ENCODE measurements at regions not wholly inside any gene's neighbourhood (a gene's known extent, or its start where the extent isn't known, plus 50 kb on each side); places are given as distances from the start of the nearest gene placed in this dataset.

DNA sequence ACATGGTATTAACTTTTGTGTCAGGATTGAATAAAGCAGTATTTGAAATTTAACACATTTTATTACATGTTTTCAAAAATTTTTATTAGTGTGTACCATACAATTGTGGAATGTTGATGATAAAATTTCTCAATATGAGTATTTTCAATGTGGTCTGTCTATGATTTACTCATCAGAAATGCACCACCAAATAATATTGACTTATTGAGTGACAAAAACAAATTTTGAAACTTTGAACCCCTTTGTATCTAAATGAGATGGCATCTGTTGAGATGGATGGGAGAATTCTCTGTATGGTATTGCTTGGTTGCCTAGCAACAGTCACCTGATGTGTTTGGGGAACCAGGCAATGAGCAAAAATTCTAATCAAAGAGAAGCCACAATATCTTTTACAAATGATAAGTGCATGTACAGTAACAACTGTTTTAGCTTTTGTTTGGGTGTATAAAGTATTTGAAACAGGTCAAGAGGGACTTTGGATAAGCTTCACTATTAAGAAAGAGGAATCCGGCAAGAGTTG lies 400.1 kb downstream of the CCDC85A start:
- DNase-seq (ENCODE audit: unreplicated experiment) = no peak
- no peak overlapping the region for H3K4me3 Mint-ChIP-seq (ENCODE audit: unreplicated experiment)
- ChIA-PET POLR2A (no interaction called here), CTCF (no interaction called here)
- intact Hi-C loops (cut with micrococcal nuclease) = no loop called here
- BruUV-seq (replicated peaks) = no TSS peak
- H3K36me3 Mint-ChIP-seq (ENCODE audit: insufficient read depth, unreplicated experiment) = no peaks in the 10 kb centered on the region
- TF ChIP-seq, protein P1, sequence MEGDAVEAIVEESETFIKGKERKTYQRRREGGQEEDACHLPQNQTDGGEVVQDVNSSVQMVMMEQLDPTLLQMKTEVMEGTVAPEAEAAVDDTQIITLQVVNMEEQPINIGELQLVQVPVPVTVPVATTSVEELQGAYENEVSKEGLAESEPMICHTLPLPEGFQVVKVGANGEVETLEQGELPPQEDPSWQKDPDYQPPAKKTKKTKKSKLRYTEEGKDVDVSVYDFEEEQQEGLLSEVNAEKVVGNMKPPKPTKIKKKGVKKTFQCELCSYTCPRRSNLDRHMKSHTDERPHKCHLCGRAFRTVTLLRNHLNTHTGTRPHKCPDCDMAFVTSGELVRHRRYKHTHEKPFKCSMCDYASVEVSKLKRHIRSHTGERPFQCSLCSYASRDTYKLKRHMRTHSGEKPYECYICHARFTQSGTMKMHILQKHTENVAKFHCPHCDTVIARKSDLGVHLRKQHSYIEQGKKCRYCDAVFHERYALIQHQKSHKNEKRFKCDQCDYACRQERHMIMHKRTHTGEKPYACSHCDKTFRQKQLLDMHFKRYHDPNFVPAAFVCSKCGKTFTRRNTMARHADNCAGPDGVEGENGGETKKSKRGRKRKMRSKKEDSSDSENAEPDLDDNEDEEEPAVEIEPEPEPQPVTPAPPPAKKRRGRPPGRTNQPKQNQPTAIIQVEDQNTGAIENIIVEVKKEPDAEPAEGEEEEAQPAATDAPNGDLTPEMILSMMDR (IDR thresholded peaks at IDR 0.05; ENCODE audit: unreplicated experiment) = no peak
- H3K9me3 Mint-ChIP-seq (ENCODE audit: unreplicated experiment) = no peaks in the 10 kb centered on the region
- H3K27ac Mint-ChIP-seq (ENCODE audit: low read depth, unreplicated experiment) = no peak overlapping the region
- H3K27me3 Mint-ChIP-seq (ENCODE audit: insufficient read depth, unreplicated experiment) = no peaks in the 10 kb centered on the region
- H3K4me1 Mint-ChIP-seq (ENCODE audit: insufficient read depth, unreplicated experiment) = peaks cover 15% of the 10 kb centered on the region

DNA sequence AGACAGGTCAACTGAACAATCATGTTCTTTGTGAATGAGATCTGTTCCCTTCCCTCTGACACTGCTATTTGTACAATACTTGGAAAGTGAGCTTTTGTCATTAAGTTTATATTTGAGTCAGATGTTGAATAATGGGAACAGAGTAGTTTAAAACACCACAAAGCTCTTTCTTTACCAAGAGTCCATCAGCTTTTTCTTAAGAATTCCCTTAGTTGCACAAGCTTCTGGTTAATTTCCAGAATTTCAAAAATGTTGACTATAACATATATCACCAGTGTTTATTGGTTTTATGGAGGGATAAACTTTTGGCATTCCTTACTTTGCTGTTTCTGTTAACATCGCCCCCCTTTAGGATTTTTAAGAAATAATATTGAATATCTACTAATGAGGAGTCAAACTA lies 403.7 kb downstream of the CCDC85A start:
- TF ChIP-seq, protein P1 (IDR thresholded peaks at IDR 0.05; ENCODE audit: unreplicated experiment) = no peak
- H3K4me1 Mint-ChIP-seq (ENCODE audit: insufficient read depth, unreplicated experiment) = peaks cover 4% of the 10 kb centered on the region
- no peak overlapping the region for H3K27ac Mint-ChIP-seq (ENCODE audit: low read depth, unreplicated experiment)
- BruUV-seq (replicated peaks) = no TSS peak
- H3K4me3 Mint-ChIP-seq (ENCODE audit: unreplicated experiment) = no peak overlapping the region
- POLR2A ChIA-PET = no interaction called here
- no peak for DNase-seq (ENCODE audit: unreplicated experiment)
- no peaks in the 10 kb centered on the region for H3K36me3 Mint-ChIP-seq (ENCODE audit: insufficient read depth, unreplicated experiment)
- no peaks in the 10 kb centered on the region for H3K9me3 Mint-ChIP-seq (ENCODE audit: unreplicated experiment)
- no peaks in the 10 kb centered on the region for H3K27me3 Mint-ChIP-seq (ENCODE audit: insufficient read depth, unreplicated experiment)
- intact Hi-C loops (cut with micrococcal nuclease) = no loop called here
- CTCF ChIA-PET = interaction anchor here (0.5 to 0.6 kb wide), 2 partner anchors 78 to 471 kb away, joined by 3 to 4 read pairs; no protein-coding TSS in a partner anchor

GRCh38 chr2:56589194-56589593 lies 405.4 kb downstream of the CCDC85A start:
- H3K4me1 Mint-ChIP-seq (ENCODE audit: insufficient read depth, unreplicated experiment) = peaks cover 14% of the 10 kb centered on the region
- peak; percentile 24 for DNase-seq (ENCODE audit: unreplicated experiment)
- no peaks in the 10 kb centered on the region for H3K36me3 Mint-ChIP-seq (ENCODE audit: insufficient read depth, unreplicated experiment)
- BruUV-seq (replicated peaks) = no TSS peak
- no peaks in the 10 kb centered on the region for H3K27me3 Mint-ChIP-seq (ENCODE audit: insufficient read depth, unreplicated experiment)
- intact Hi-C loops (cut with micrococcal nuclease) = no loop called here
- no peaks in the 10 kb centered on the region for H3K9me3 Mint-ChIP-seq (ENCODE audit: unreplicated experiment)
- no peak overlapping the region for H3K4me3 Mint-ChIP-seq (ENCODE audit: unreplicated experiment)
- ChIA-PET CTCF (no interaction called here), POLR2A (no interaction called here)
- H3K27ac Mint-ChIP-seq (ENCODE audit: low read depth, unreplicated experiment) = no peak overlapping the region
- TF ChIP-seq, protein P1 (IDR thresholded peaks at IDR 0.05; ENCODE audit: unreplicated experiment) = no peak

- H3K4me1 Mint-ChIP-seq (ENCODE audit: insufficient read depth, unreplicated experiment) = peaks cover 14% of the 10 kb centered on the region
- H3K36me3 Mint-ChIP-seq (ENCODE audit: insufficient read depth, unreplicated experiment) = no peaks in the 10 kb centered on the region
- intact Hi-C loops (cut with micrococcal nuclease) = no loop called here
- DNase-seq (ENCODE audit: unreplicated experiment) = no peak
- H3K27ac Mint-ChIP-seq (ENCODE audit: low read depth, unreplicated experiment) = no peak overlapping the region
- TF ChIP-seq, protein P1 (IDR thresholded peaks at IDR 0.05; ENCODE audit: unreplicated experiment) = no peak
- no peaks in the 10 kb centered on the region for H3K27me3 Mint-ChIP-seq (ENCODE audit: insufficient read depth, unreplicated experiment)
- H3K9me3 Mint-ChIP-seq (ENCODE audit: unreplicated experiment) = no peaks in the 10 kb centered on the region
- no peak overlapping the region for H3K4me3 Mint-ChIP-seq (ENCODE audit: unreplicated experiment)
- POLR2A ChIA-PET = interaction anchor here (0.8 kb wide), 1 partner anchor 11 kb away, joined by 3 read pairs; no protein-coding TSS in a partner anchor
- CTCF ChIA-PET = interaction anchor here (0.6 to 0.7 kb wide), 2 partner anchors 61 to 142 kb away, joined by 3 read pairs; no protein-coding TSS in a partner anchor
- no TSS peak for BruUV-seq (replicated peaks)
Observed at GRCh38 chr2:56589835-56590234, 406.0 kb downstream of the CCDC85A start.
